Progenitor cell of endocrine pancreas (in vitro differentiated cells): ENCODE measurements at regions not wholly inside any gene's neighbourhood (a gene's known extent, or its start where the extent isn't known, plus 50 kb on each side); places are given as distances from the start of the nearest gene placed in this dataset.

Source experiments
- DNase-seq: peaks from one replicate; pipeline ENCODE4 v3.0.0; 2021; ENCODE audit warnings: low spot score; ENCODE audit not compliant: unreplicated experiment
- H3K27ac Mint-ChIP-seq: 2 replicates; pipeline ENCODE4 v1.8.0; 2021; ENCODE audit warnings: mild to moderate bottlenecking, moderate library complexity, mixed read lengths
- H3K27me3 Mint-ChIP-seq: 2 replicates; pipeline ENCODE4 v1.8.0; 2021; ENCODE audit warnings: mixed read lengths
- H3K36me3 Mint-ChIP-seq: 2 replicates; pipeline ENCODE4 v1.8.0; 2022; ENCODE audit warnings: mixed read lengths; ENCODE audit not compliant: insufficient read depth
- H3K4me1 Mint-ChIP-seq: 2 replicates; pipeline ENCODE4 v1.8.0; 2021; ENCODE audit warnings: low read depth, mixed read lengths
- H3K4me3 Mint-ChIP-seq: 2 replicates; pipeline ENCODE4 v1.8.0; 2021; ENCODE audit warnings: low read depth, mild to moderate bottlenecking, moderate library complexity, mixed read lengths
- H3K9me3 Mint-ChIP-seq: 2 replicates; pipeline ENCODE4 v1.8.0; 2021; ENCODE audit warnings: low read depth, mixed read lengths
- CTCF ChIP-seq: fragments of 200-600 bp; sonication (generic); IDR thresholded peaks from one replicate; pipeline ENCODE4 v1.5.0; 2021; ENCODE audit warnings: antibody characterized with exemption, mild to moderate bottlenecking; ENCODE audit not compliant: unreplicated experiment

GRCh38 chr11:25924586-25924985, 407.3 kb upstream of the ANO3 start:
- peaks cover 18% of the 10 kb centered on the region for H3K9me3 Mint-ChIP-seq
- no peak for TF ChIP-seq CTCF
- no peak for DNase-seq
- peaks cover 6% of the 10 kb centered on the region for H3K4me1 Mint-ChIP-seq
- no peak overlapping the region for H3K27ac Mint-ChIP-seq
- H3K27me3 Mint-ChIP-seq = no peaks in the 10 kb centered on the region
- H3K36me3 Mint-ChIP-seq = peaks cover 5% of the 10 kb centered on the region
- no peak overlapping the region for H3K4me3 Mint-ChIP-seq

GRCh38 chr11:25925359-25925758, 406.6 kb upstream of the ANO3 start:
- DNase-seq = no peak
- Mint-ChIP-seq H3K9me3 (peaks cover 18% of the 10 kb centered on the region), H3K36me3 (peaks cover 5% of the 10 kb centered on the region), H3K27me3 (no peaks in the 10 kb centered on the region), H3K4me3 (no peak overlapping the region), H3K4me1 (peaks cover 10% of the 10 kb centered on the region), H3K27ac (no peak overlapping the region)
- no peak for TF ChIP-seq CTCF

- peaks cover 2% of the 10 kb centered on the region for H3K36me3 Mint-ChIP-seq
- no peak overlapping the region for H3K27ac Mint-ChIP-seq
- peaks cover 12% of the 10 kb centered on the region for H3K9me3 Mint-ChIP-seq
- no peak for TF ChIP-seq CTCF
- peaks cover 11% of the 10 kb centered on the region for H3K4me1 Mint-ChIP-seq
- DNase-seq = no peak
- no peak overlapping the region for H3K4me3 Mint-ChIP-seq
- no peaks in the 10 kb centered on the region for H3K27me3 Mint-ChIP-seq
Observed at GRCh38 chr11:25927411-25927953, 404.4 kb upstream of the ANO3 start.

GRCh38 chr11:25928076-25928475, 403.9 kb upstream of the ANO3 start:
- Mint-ChIP-seq H3K36me3 (no peaks in the 10 kb centered on the region), H3K27ac (no peak overlapping the region), H3K4me1 (peaks cover 11% of the 10 kb centered on the region), H3K4me3 (no peak overlapping the region), H3K9me3 (peaks cover 9% of the 10 kb centered on the region), H3K27me3 (no peaks in the 10 kb centered on the region)
- no peak for DNase-seq
- TF ChIP-seq CTCF = no peak

- no peaks in the 10 kb centered on the region for H3K27me3 Mint-ChIP-seq
- peaks cover 7% of the 10 kb centered on the region for H3K9me3 Mint-ChIP-seq
- no peak overlapping the region for H3K27ac Mint-ChIP-seq
- TF ChIP-seq CTCF = no peak
- H3K36me3 Mint-ChIP-seq = no peaks in the 10 kb centered on the region
- H3K4me3 Mint-ChIP-seq = no peak overlapping the region
- DNase-seq = no peak
- peaks cover 6% of the 10 kb centered on the region for H3K4me1 Mint-ChIP-seq
Observed at GRCh38 chr11:25938952-25939351, 393.0 kb upstream of the ANO3 start.
